ENCODE measurements at regions not wholly inside any gene's neighbourhood (a gene's known extent, or its start where the extent isn't known, plus 50 kb on each side); places are given as distances from the start of the nearest gene placed in this dataset.

GRCh38 chr5:157926977-157927376, 68.0 kb upstream of the CLINT1 start:
- TF ChIP-seq CTCF (IDR thresholded peaks at IDR 0.05; ENCODE audit: borderline replicate concordance, extremely low read depth, low read length, poor library complexity, severe bottlenecking) (no peak), EZH2 (IDR thresholded peaks at IDR 0.05; ENCODE audit: borderline replicate concordance, low read depth, low read length, severe bottlenecking) (no peak)
